Gastrocnemius medialis (tissue), 4 donors: ENCODE measurements at regions not wholly inside any gene's neighbourhood (a gene's known extent, or its start where the extent isn't known, plus 50 kb on each side); places are given as distances from the start of the nearest gene placed in this dataset.

ENCODE experiments used
- ATAC-seq, 2 donors: fragments of 150-250 bp; one replicate each; pipeline ENCODE4 v1.9.1; 2016
- DNase-seq, 2 donors: peaks; one replicate each; pipeline ENCODE4 v3.0.0-alpha.2; 2019
- H3K27ac ChIP-seq, 4 donors: fragments of 200-600 bp; sonication (generic); 1 replicate in 1 of 4; 2 replicates in 3 of 4; pipeline ENCODE4 v1.5.1; 2016 to 2018; ENCODE audit warnings: mild to moderate bottlenecking in 2 of 4, moderate library complexity in 1 of 4
- H3K27me3 ChIP-seq, 3 donors: fragments of 200-600 bp; sonication (generic) in 2 of 3; 1 replicate in 1 of 3; 2 replicates in 2 of 3; pipeline versions ENCODE4 v1.5.1 to v1.6.0; 2016 to 2019; ENCODE audit warnings: mild to moderate bottlenecking in 1 of 3, moderate library complexity in 1 of 3
- H3K36me3 ChIP-seq, 2 donors: fragments of 200-600 bp; sonication (generic) in 1 of 2; one replicate each; pipeline ENCODE4 v1.5.1; 2017 to 2018
- H3K4me1 ChIP-seq, 2 donors: fragments of 200-600 bp; sonication (generic) in 1 of 2; one replicate each; pipeline ENCODE4 v1.5.1; 2016 to 2017; ENCODE audit warnings: mild to moderate bottlenecking in 2 of 2
- H3K4me3 ChIP-seq, 4 donors: fragments of 200-600 bp; sonication (generic) in 3 of 4; 1 replicate in 1 of 4; 2 replicates in 3 of 4; pipeline ENCODE4 v1.5.1; 2016 to 2019; ENCODE audit warnings: mild to moderate bottlenecking in 2 of 4
- H3K9me3 ChIP-seq, 3 donors: fragments of 200-600 bp; sonication (generic) in 2 of 3; 1 replicate in 1 of 3; 2 replicates in 2 of 3; pipeline ENCODE4 v1.5.1; 2016 to 2019
- POLR2A ChIP-seq, 2 donors: fragments of 450-650 bp; IDR thresholded peaks; one replicate each; pipeline ENCODE4 v1.6.1; 2017; ENCODE audit warnings: antibody characterized with exemption in 2 of 2, mild to moderate bottlenecking in 2 of 2, moderate library complexity in 2 of 2
- in situ Hi-C, 4 donors: fragments of 200-750 bp; cut with MboI; loops; one replicate each; pipeline versions ENCODE4 v1.15.0 to v1.8.0; 2017; ENCODE audit warnings: low sequenced_read_pairs in 4 of 4
- intact Hi-C: fragments of 100-400 bp; cut with DNase I; formaldehyde crosslinking; loops from one replicate; pipeline ENCODE4 v1.15.1; 2023; ENCODE audit warnings: low total_unique reads
- TF ChIP-seq, protein P1 (sequence below), 5 experiments: fragments of 450-650 bp in 3 of 5; fragments of 200-600 bp in 2 of 5; sonication (generic) in 2 of 5; IDR thresholded peaks in 4 of 5; conservative IDR thresholded peaks in 1 of 5; 1 replicate in 4 of 5; 2 replicates in 1 of 5; pipeline ENCODE4 v1.5.1; 2016 to 2019; ENCODE audit warnings: antibody characterized with exemption in 5 of 5, mild to moderate bottlenecking in 3 of 5, moderate library complexity in 3 of 5

DNA sequence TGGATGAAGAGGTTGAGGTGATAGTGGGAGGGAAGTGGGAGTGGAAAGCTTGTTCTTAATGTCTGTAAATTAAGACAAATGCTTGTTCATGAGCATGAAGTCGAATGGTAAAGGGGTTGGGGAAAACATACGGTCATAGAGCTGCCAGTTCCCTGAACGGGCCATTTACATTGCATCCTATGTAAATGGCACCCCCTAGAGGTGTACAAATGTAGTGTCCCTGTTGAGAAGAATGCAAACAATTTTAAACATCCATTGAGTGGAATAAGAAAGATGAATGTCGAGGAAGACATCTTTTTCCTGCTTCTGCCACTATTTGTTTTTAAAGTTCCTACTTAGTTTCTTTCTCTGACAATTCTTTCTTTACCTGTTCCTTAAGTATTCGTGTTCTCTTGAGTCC, 155.7 kb downstream of the RDH14 start:
- peaks cover 0 to 8% of the 10 kb centered on the region in 2 donors for H3K4me1 ChIP-seq
- H3K4me3 ChIP-seq, result no peak overlapping the region
- H3K27me3 ChIP-seq, result no peaks in the 10 kb centered on the region
- TF ChIP-seq, protein P1, sequence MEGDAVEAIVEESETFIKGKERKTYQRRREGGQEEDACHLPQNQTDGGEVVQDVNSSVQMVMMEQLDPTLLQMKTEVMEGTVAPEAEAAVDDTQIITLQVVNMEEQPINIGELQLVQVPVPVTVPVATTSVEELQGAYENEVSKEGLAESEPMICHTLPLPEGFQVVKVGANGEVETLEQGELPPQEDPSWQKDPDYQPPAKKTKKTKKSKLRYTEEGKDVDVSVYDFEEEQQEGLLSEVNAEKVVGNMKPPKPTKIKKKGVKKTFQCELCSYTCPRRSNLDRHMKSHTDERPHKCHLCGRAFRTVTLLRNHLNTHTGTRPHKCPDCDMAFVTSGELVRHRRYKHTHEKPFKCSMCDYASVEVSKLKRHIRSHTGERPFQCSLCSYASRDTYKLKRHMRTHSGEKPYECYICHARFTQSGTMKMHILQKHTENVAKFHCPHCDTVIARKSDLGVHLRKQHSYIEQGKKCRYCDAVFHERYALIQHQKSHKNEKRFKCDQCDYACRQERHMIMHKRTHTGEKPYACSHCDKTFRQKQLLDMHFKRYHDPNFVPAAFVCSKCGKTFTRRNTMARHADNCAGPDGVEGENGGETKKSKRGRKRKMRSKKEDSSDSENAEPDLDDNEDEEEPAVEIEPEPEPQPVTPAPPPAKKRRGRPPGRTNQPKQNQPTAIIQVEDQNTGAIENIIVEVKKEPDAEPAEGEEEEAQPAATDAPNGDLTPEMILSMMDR (IDR thresholded peaks at IDR 0.05 in 4 of 5, conservative IDR thresholded peaks at IDR 0.05 in 1 of 5), result peak in 1 of 5 experiments; percentile 30
- no peak for TF ChIP-seq POLR2A (IDR thresholded peaks at IDR 0.05)
- no peaks in the 10 kb centered on the region for H3K36me3 ChIP-seq
- no peak for ATAC-seq
- H3K27ac ChIP-seq, result no peak overlapping the region
- intact Hi-C loops (no loop called here), in situ Hi-C loops (no loop called here)
- H3K9me3 ChIP-seq, result no peaks in the 10 kb centered on the region
- no peak for DNase-seq

DNA sequence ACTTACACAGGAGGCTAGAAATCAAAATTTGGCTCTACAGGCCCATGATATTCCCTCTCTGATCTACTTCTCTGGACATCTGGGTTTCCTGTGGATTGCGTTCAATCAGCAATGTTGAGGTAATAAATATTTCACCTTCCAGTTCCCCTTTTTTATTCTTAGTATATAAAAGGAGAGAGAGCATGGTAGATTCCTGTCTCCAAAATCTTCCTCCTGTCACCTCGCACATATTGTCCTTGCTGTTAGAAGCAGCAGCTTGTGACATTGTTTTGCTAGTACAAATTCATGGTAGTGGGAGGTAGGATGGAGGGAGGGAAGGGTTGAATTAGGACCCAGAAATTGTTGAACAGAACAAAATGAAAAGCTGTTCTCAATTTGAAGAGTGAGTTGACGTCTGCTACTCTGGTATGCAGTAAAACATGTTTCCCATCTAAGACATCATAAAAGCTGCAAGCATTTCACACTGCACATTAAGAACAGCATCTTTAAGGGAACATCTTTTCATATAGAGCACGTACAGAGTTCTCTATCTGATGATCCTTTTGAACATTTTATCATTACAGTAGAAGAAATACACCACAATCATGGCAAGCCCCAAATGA, 156.4 kb downstream of the RDH14 start:
- no peaks in the 10 kb centered on the region for H3K9me3 ChIP-seq
- DNase-seq (no peak), ATAC-seq (no peak)
- peaks cover 0 to 8% of the 10 kb centered on the region in 2 donors for H3K4me1 ChIP-seq
- no peak for TF ChIP-seq POLR2A (IDR thresholded peaks at IDR 0.05)
- TF ChIP-seq, protein P1 (IDR thresholded peaks at IDR 0.05 in 4 of 5, conservative IDR thresholded peaks at IDR 0.05 in 1 of 5), result no peak
- no peaks in the 10 kb centered on the region for H3K27me3 ChIP-seq
- in situ Hi-C loops, result no loop called here
- no peaks in the 10 kb centered on the region for H3K36me3 ChIP-seq
- intact Hi-C loops, result no loop called here
- H3K4me3 ChIP-seq, result no peak overlapping the region
- no peak overlapping the region for H3K27ac ChIP-seq

DNA sequence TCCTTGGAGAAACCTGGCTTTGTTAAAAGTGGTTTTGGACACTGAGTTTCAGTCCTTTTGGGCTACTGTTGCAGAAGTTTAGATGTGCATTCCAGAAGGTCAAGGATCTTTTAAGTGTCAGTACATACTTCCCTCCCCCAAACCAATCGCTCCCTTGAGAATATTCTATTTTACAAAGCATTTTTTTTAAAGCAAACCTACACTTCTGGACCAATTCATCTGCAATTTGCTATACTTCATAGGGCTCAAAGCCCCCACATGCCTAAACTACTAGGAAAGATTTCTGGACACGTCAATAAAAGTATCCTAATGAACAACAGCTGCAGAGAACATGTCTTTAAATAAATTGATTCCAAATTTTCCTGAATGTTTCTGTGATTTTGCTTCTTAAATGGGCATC, 157.6 kb downstream of the RDH14 start:
- no peak for TF ChIP-seq POLR2A (IDR thresholded peaks at IDR 0.05)
- TF ChIP-seq, protein P1 (IDR thresholded peaks at IDR 0.05 in 4 of 5, conservative IDR thresholded peaks at IDR 0.05 in 1 of 5), result no peak
- Histone ChIP-seq H3K27ac (no peak overlapping the region), H3K27me3 (no peaks in the 10 kb centered on the region), H3K36me3 (no peaks in the 10 kb centered on the region), H3K4me3 (no peak overlapping the region), H3K9me3 (no peaks in the 10 kb centered on the region), H3K4me1 (peaks cover 0 to 8% of the 10 kb centered on the region in 2 donors)
- DNase-seq, result no peak
- intact Hi-C loops (no loop called here), in situ Hi-C loops (no loop called here)
- ATAC-seq, result no peak

DNA sequence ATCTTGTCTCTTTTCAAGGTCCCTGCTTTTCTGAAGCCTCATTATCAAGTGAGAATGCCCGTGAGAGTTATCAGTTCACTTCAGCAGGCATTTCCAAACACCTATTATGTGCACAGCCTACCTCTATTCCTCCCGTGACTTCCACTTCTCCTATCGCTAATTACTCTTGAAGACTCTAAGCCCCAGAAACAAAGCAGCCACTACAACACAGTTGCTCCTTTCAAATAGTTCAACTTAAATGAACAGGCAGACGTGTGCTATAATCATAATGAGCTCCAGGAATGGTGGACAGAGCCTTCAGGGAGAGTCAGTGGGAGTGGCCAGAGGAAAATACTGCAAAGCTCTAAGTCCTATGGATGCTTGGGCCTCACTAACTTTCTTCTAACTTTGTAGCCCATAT, 159.0 kb downstream of the RDH14 start:
- Histone ChIP-seq H3K27me3 (no peaks in the 10 kb centered on the region), H3K4me1 (peaks cover 0 to 6% of the 10 kb centered on the region in 2 donors), H3K27ac (no peak overlapping the region), H3K4me3 (no peak overlapping the region), H3K9me3 (no peaks in the 10 kb centered on the region), H3K36me3 (no peaks in the 10 kb centered on the region)
- intact Hi-C loops (no loop called here), in situ Hi-C loops (no loop called here)
- DNase-seq, result no peak
- TF ChIP-seq POLR2A (IDR thresholded peaks at IDR 0.05), result no peak
- TF ChIP-seq, protein P1 (IDR thresholded peaks at IDR 0.05 in 4 of 5, conservative IDR thresholded peaks at IDR 0.05 in 1 of 5), result no peak
- no peak for ATAC-seq

DNA sequence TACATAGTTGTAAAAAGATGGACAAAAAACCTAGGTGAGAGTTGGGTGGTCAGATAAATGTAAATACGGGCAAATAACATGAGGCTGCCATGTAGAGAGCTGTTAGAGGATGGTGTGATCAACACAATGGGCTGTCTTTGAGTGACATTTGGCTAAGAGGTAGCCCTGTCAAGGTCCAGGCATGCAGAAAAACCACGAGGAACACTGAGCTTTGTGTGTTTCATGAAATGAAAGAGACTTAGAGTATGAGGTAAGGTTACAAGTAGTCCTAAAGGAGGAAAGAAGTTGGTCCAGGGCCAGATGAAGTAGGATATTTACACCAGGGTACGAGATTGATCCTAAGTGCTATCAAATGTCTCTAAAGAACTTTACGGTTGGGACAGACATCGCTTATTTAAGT, 160.9 kb downstream of the RDH14 start:
- in situ Hi-C loops, result loop anchor here (25.0 kb wide), 3 partner anchors 562 to 1463 kb away; partner anchors contain the start of gene OSR1 (in 2 of the 4)
- TF ChIP-seq POLR2A (IDR thresholded peaks at IDR 0.05), result no peak
- TF ChIP-seq, protein P1 (IDR thresholded peaks at IDR 0.05 in 4 of 5, conservative IDR thresholded peaks at IDR 0.05 in 1 of 5), result no peak
- Histone ChIP-seq H3K36me3 (no peaks in the 10 kb centered on the region), H3K4me1 (no peaks in the 10 kb centered on the region), H3K27ac (no peak overlapping the region), H3K4me3 (no peak overlapping the region), H3K27me3 (no peaks in the 10 kb centered on the region), H3K9me3 (no peaks in the 10 kb centered on the region)
- ATAC-seq (no peak), DNase-seq (no peak)
- intact Hi-C loops, result no loop called here
